ENCODE measurements at regions not wholly inside any gene's neighbourhood (a gene's known extent, or its start where the extent isn't known, plus 50 kb on each side); places are given as distances from the start of the nearest gene placed in this dataset.

- peak; percentile 53 for DNase-seq (ENCODE audit: low spot score)
These were observed 88.3 kb upstream of the PLEKHG7 start for GRCh38 chr12:92614502-92614901.

- no peak for DNase-seq (ENCODE audit: low spot score)
These were observed 88.8 kb upstream of the PLEKHG7 start for GRCh38 chr12:92614001-92614400.

GRCh38 chr12:92612611-92613010 is 90.2 kb upstream of the PLEKHG7 start:
- no peak for DNase-seq (ENCODE audit: low spot score)

GRCh38 chr12:92608151-92609091 is 94.4 kb upstream of the PLEKHG7 start:
- DNase-seq (ENCODE audit: low spot score), result peak; percentile 60

GRCh38 chr12:92606956-92607355 is 95.8 kb upstream of the PLEKHG7 start:
- no peak for DNase-seq (ENCODE audit: low spot score)

- no peak for DNase-seq (ENCODE audit: low spot score)
These were observed 97.1 kb upstream of the PLEKHG7 start for GRCh38 chr12:92605621-92606170.

GRCh38 chr12:92604786-92605185 is 98.0 kb upstream of the PLEKHG7 start:
- no peak for DNase-seq (ENCODE audit: low spot score)

GRCh38 chr12:92603741-92604432 is 98.9 kb upstream of the PLEKHG7 start:
- no peak for DNase-seq (ENCODE audit: low spot score)

GRCh38 chr12:92602930-92603623 is 99.7 kb upstream of the PLEKHG7 start:
- no peak for DNase-seq (ENCODE audit: low spot score)

- DNase-seq (ENCODE audit: low spot score), result peak; percentile 26
These were observed 100.3 kb upstream of the PLEKHG7 start for GRCh38 chr12:92602476-92602875.

- DNase-seq (ENCODE audit: low spot score), result no peak
These were observed 101.1 kb upstream of the PLEKHG7 start for GRCh38 chr12:92601680-92602079.

GRCh38 chr12:92601176-92601575 is 101.6 kb upstream of the PLEKHG7 start:
- no peak for DNase-seq (ENCODE audit: low spot score)

GRCh38 chr12:92600052-92600451 is 102.7 kb upstream of the PLEKHG7 start:
- DNase-seq (ENCODE audit: low spot score), result no peak

GRCh38 chr12:92597997-92598396 is 104.8 kb upstream of the PLEKHG7 start:
- DNase-seq (ENCODE audit: low spot score), result peak; percentile 56

- DNase-seq (ENCODE audit: low spot score), result no peak
These were observed 105.7 kb upstream of the PLEKHG7 start for GRCh38 chr12:92597118-92597517.

GRCh38 chr12:92596383-92596782 is 106.4 kb upstream of the PLEKHG7 start:
- peak; percentile 35 for DNase-seq (ENCODE audit: low spot score)

GRCh38 chr12:92595663-92596062 is 107.1 kb upstream of the PLEKHG7 start:
- no peak for DNase-seq (ENCODE audit: low spot score)

- DNase-seq (ENCODE audit: low spot score), result peak; percentile 89
These were observed 108.9 kb upstream of the PLEKHG7 start for GRCh38 chr12:92593734-92594402.

GRCh38 chr12:92585115-92585727 is 117.6 kb upstream of the PLEKHG7 start:
- no peak for DNase-seq (ENCODE audit: low spot score)

GRCh38 chr12:92583910-92584309 is 118.9 kb upstream of the PLEKHG7 start:
- DNase-seq (ENCODE audit: low spot score), result no peak

GRCh38 chr12:92582893-92583292 is 119.9 kb upstream of the PLEKHG7 start:
- DNase-seq (ENCODE audit: low spot score), result no peak
